IMR-90 (cell line): ENCODE measurements at regions not wholly inside any gene's neighbourhood (a gene's known extent, or its start where the extent isn't known, plus 50 kb on each side); places are given as distances from the start of the nearest gene placed in this dataset.
"Not testable (repeated sequence)": the region's sequence is repeated elsewhere in the genome, so short reads cannot be mapped to it uniquely, and the experiment has no call there.

Experiments
- ATAC-seq: fragments of 200-7000 bp; cut with Tn5 transposase; 2 replicates; pipeline ENCODE4 v1.9.1; 2020; ENCODE audit warnings: low read depth, mild to moderate bottlenecking, moderate library complexity
- BruUV-seq: library from RNA; stranded (reverse); fragments of 400-500 nt; replicated peaks from 2 replicates; lab custom pipeline; 2021; lab: Mats Ljungman, UMichigan
- CTCF ChIA-PET: fragments of 300-600 bp; formaldehyde crosslinking; extraction: SDS; loops from one replicate; lab custom pipeline; 2021; ENCODE audit warnings: antibody characterized with exemption; lab: Yijun Ruan, JAX
- POLR2A ChIA-PET: fragments of 300-600 bp; sonication (Branson Sonifier 250); formaldehyde crosslinking; loops from one replicate; lab custom pipeline; 2022; ENCODE audit warnings: antibody characterized with exemption; ENCODE audit not compliant: unreplicated experiment; lab: Charles Lee
- DNase-seq: peaks from one replicate; pipeline ENCODE4 v3.0.0; 2013
- H2AFZ ChIP-seq: replicated peaks from 2 replicates; pipeline ENCODE3; 2013; ENCODE audit warnings: low read length, mild to moderate bottlenecking; ENCODE audit not compliant: poor library complexity
- H2AK5ac ChIP-seq: 2 replicates; pipeline ENCODE4 v1.6.1; 2013; ENCODE audit warnings: low read depth, low read length, inconsistent platforms
- H2AK9ac ChIP-seq: replicated peaks from 2 replicates; pipeline ENCODE3; 2013; ENCODE audit warnings: mild to moderate bottlenecking, low read depth, low read length, moderate library complexity; ENCODE audit not compliant: poor library complexity
- H2BK120ac ChIP-seq: 2 replicates; pipeline ENCODE4 v1.6.1; 2013; ENCODE audit warnings: low read depth, low read length, inconsistent platforms
- H2BK15ac ChIP-seq: 3 replicates; pipeline ENCODE4 v1.6.1; 2013; ENCODE audit warnings: low read depth, low read length, inconsistent platforms
- H2BK20ac ChIP-seq: 2 replicates; pipeline ENCODE4 v1.6.1; 2013; ENCODE audit warnings: low read depth, mild to moderate bottlenecking, inconsistent platforms, low read length, moderate library complexity
- H2BK5ac ChIP-seq: 2 replicates; pipeline ENCODE4 v1.6.1; 2013; ENCODE audit warnings: mild to moderate bottlenecking, low read depth, low read length, inconsistent platforms; ENCODE audit not compliant: poor library complexity, severe bottlenecking
- H3K14ac ChIP-seq: replicated peaks from 2 replicates; pipeline ENCODE4 v1.6.1; 2013; ENCODE audit warnings: low read depth, low read length, inconsistent platforms
- H3K18ac ChIP-seq: 2 replicates; pipeline ENCODE4 v1.6.1; 2013; ENCODE audit warnings: low read depth, low read length, control low read depth
- H3K23ac ChIP-seq: 2 replicates; pipeline ENCODE4 v1.6.1; 2013; ENCODE audit warnings: low read depth, low read length, inconsistent platforms
- H3K27ac ChIP-seq: 2 replicates; pipeline ENCODE4 v1.5.1; 2013; ENCODE audit warnings: mild to moderate bottlenecking, control low read depth, low read length; ENCODE audit not compliant: insufficient read depth
- H3K27me3 ChIP-seq: 2 replicates; pipeline ENCODE4 v1.6.1; 2013; ENCODE audit warnings: low read length; ENCODE audit not compliant: control insufficient read depth, insufficient read depth
- H3K36me3 ChIP-seq: 2 replicates; pipeline ENCODE4 v1.6.1; 2013; ENCODE audit warnings: low read length, mixed read lengths; ENCODE audit not compliant: control insufficient read depth, insufficient read depth
- H3K4ac ChIP-seq: 2 replicates; pipeline ENCODE4 v1.6.1; 2013; ENCODE audit warnings: low read depth, low read length, inconsistent platforms
- H3K4me1 ChIP-seq: 2 replicates; pipeline ENCODE4 v1.6.1; 2013; ENCODE audit warnings: low read length, mixed read lengths; ENCODE audit not compliant: control insufficient read depth, insufficient read depth
- H3K4me2 ChIP-seq: 2 replicates; pipeline ENCODE4 v1.6.1; 2013; ENCODE audit warnings: low read depth, mild to moderate bottlenecking, control low read depth, low read length, moderate library complexity
- H3K4me3 ChIP-seq: 2 replicates; pipeline ENCODE4 v1.5.1; 2013; ENCODE audit warnings: low read depth, mild to moderate bottlenecking, control low read depth, low read length, moderate library complexity; ENCODE audit not compliant: insufficient read depth
- H3K56ac ChIP-seq: 2 replicates; pipeline ENCODE4 v1.6.1; 2013; ENCODE audit warnings: low read length, inconsistent platforms; ENCODE audit not compliant: insufficient read depth; ENCODE audit errors: extremely low read depth
- H3K79me1 ChIP-seq, 2 experiments: 2 replicates each; pipeline ENCODE4 v1.6.1; 2013; ENCODE audit warnings: low read length in 2 of 2, inconsistent platforms in 1 of 2, low read depth in 1 of 2
- H3K9ac ChIP-seq: 2 replicates; pipeline ENCODE4 v1.6.1; 2013; ENCODE audit warnings: low read depth, low read length, control low read depth
- H3K9me1 ChIP-seq: 2 replicates; pipeline ENCODE4 v1.6.1; 2013; ENCODE audit warnings: low read length, inconsistent platforms; ENCODE audit not compliant: insufficient read depth
- H3K9me3 ChIP-seq: 2 replicates; pipeline ENCODE4 v1.6.1; 2013; ENCODE audit warnings: low read length; ENCODE audit not compliant: control insufficient read depth, insufficient read depth
- H4K20me1 ChIP-seq: 2 replicates; pipeline ENCODE4 v1.6.1; 2013; ENCODE audit warnings: low read length, inconsistent platforms; ENCODE audit not compliant: insufficient read depth
- H4K5ac ChIP-seq: 2 replicates; pipeline ENCODE4 v1.6.1; 2013; ENCODE audit warnings: mild to moderate bottlenecking, low read depth, low read length, control low read depth
- H4K8ac ChIP-seq, 2 experiments: 2 replicates each; pipeline ENCODE4 v1.6.1; 2013; ENCODE audit warnings: low read depth in 2 of 2, low read length in 2 of 2, control low read depth in 1 of 2, inconsistent platforms in 1 of 2
- H4K91ac ChIP-seq: 2 replicates; pipeline ENCODE4 v1.6.1; 2013; ENCODE audit warnings: low read depth, low read length, inconsistent platforms; ENCODE audit not compliant: insufficient read depth
- BHLHE40 ChIP-seq: fragments of 150-350 bp; IDR thresholded peaks from 2 replicates; pipeline ENCODE4 v1.6.1; 2016; ENCODE audit warnings: mild to moderate bottlenecking, low read depth, low read length
- FOS ChIP-seq: fragments of 150-350 bp; IDR thresholded peaks from 2 replicates; pipeline ENCODE4 v1.6.1; 2016; ENCODE audit warnings: low read depth, low read length
- MXI1 ChIP-seq: IDR thresholded peaks from 2 replicates; pipeline ENCODE4 v1.6.1; 2012; ENCODE audit warnings: low read depth, mild to moderate bottlenecking, low read length, moderate library complexity, borderline replicate concordance
- NFE2L2 ChIP-seq: fragments of 150-350 bp; IDR thresholded peaks from 2 replicates; pipeline ENCODE4 v1.6.1; 2016; ENCODE audit warnings: low read depth, mild to moderate bottlenecking, low read length
- RCOR1 ChIP-seq: IDR thresholded peaks from 2 replicates; pipeline ENCODE4 v1.6.1; 2012; ENCODE audit warnings: mild to moderate bottlenecking, low read length, improper control_type of control experiment; ENCODE audit not compliant: insufficient replicate concordance
- SMC3 ChIP-seq: fragments of 150-350 bp; IDR thresholded peaks from 2 replicates; pipeline ENCODE4 v1.6.1; 2016; ENCODE audit warnings: low read depth, mild to moderate bottlenecking, antibody characterized with exemption, low read length, moderate library complexity
- WGBS, 2 experiments: methylation state at CpG; one replicate each; pipeline versions ENCODE4 v1.1.5 to v1.1.7; 2013; ENCODE audit warnings: missing lambda C conversion rate in 2 of 2; ENCODE audit not compliant: insufficient read length in 1 of 2; ENCODE audit errors: extremely low coverage in 2 of 2; 5-methylcytosine and 5-hydroxymethylcytosine counted together
- dilution Hi-C: fragments of 300-500 bp; cut with HindIII; formaldehyde crosslinking; loops from one replicate; pipeline ENCODE4 v1.14.3; 2018; ENCODE audit warnings: low sequenced_read_pairs; ENCODE audit not compliant: unreplicated experiment
- in situ Hi-C: fragments of 300-500 bp; cut with MboI; formaldehyde crosslinking; loops from 3 replicates; pipeline ENCODE4 v1.14.3; 2019; ENCODE audit warnings: low sequenced_read_pairs, inconsistent platforms, mixed read lengths
- intact Hi-C: fragments of 100-400 bp; cut with micrococcal nuclease; formaldehyde crosslinking; loops from 2 replicates; pipeline ENCODE4 v1.10.0; 2022

- dilution Hi-C loops (no loop called here), intact Hi-C loops (no loop called here), in situ Hi-C loops (no loop called here)
- Histone ChIP-seq H3K4me2 (no peak overlapping the region), H2BK5ac (no peak overlapping the region), H3K4me3 (no peak overlapping the region), H3K79me1 (no peaks in the 10 kb centered on the region), H4K91ac (no peak overlapping the region), H3K56ac (no peak overlapping the region), H3K23ac (no peak overlapping the region), H3K18ac (no peak overlapping the region), H2BK15ac (no peak overlapping the region), H2AK9ac (no peak overlapping the region), H4K20me1 (no peaks in the 10 kb centered on the region), H2BK20ac (no peak overlapping the region), H2BK120ac (no peak overlapping the region), H3K9ac (no peak overlapping the region), H3K4me1 (no peaks in the 10 kb centered on the region), H3K9me3 (no peaks in the 10 kb centered on the region), H4K8ac (no peak overlapping the region), H3K4ac (no peak overlapping the region), H2AFZ (no peak overlapping the region), H2AK5ac (no peak overlapping the region), H3K27me3 (no peaks in the 10 kb centered on the region), H3K27ac (no peak overlapping the region), H3K9me1 (no peaks in the 10 kb centered on the region), H3K36me3 (no peaks in the 10 kb centered on the region), H3K14ac (no peak overlapping the region), H4K5ac (no peak overlapping the region)
- no peak for TF ChIP-seq NFE2L2
- TF ChIP-seq BHLHE40: no peak
- TF ChIP-seq SMC3: no peak
- no peak for TF ChIP-seq RCOR1
- TF ChIP-seq MXI1: no peak
- no peak for TF ChIP-seq FOS
- no TSS peak for BruUV-seq
- WGBS, 2 experiments: no CpG with 5 or more reads among the region's 5 CpGs
- no peak for ATAC-seq
- ChIA-PET POLR2A (no interaction called here), CTCF (no interaction called here)
- DNase-seq: no peak
Observed at GRCh38 chr18:70535041-70535440, 246.2 kb downstream of the SOCS6 start.

- H3K23ac ChIP-seq, H3K18ac ChIP-seq, H4K20me1 ChIP-seq, H2AFZ ChIP-seq, H3K4me2 ChIP-seq, H3K9me1 ChIP-seq, H3K4me1 ChIP-seq, H2AK5ac ChIP-seq, H4K91ac ChIP-seq, H4K8ac ChIP-seq, ATAC-seq, CTCF ChIA-PET, H2BK20ac ChIP-seq, H3K9me3 ChIP-seq, H3K4me3 ChIP-seq, H2BK15ac ChIP-seq, intact Hi-C loops, POLR2A ChIA-PET, H3K4ac ChIP-seq, H2BK5ac ChIP-seq, H3K56ac ChIP-seq, H3K9ac ChIP-seq, H2BK120ac ChIP-seq, dilution Hi-C loops, H3K36me3 ChIP-seq, DNase-seq, H3K79me1 ChIP-seq, H4K5ac ChIP-seq, H3K14ac ChIP-seq, H2AK9ac ChIP-seq, BruUV-seq, H3K27me3 ChIP-seq, in situ Hi-C loops, H3K27ac ChIP-seq: not testable (repeated sequence)
- WGBS, 2 experiments: no CpG with 5 or more reads among the region's 1 CpG
Observed at GRCh38 chr18:70525322-70525721, 236.5 kb downstream of the SOCS6 start.
